H9 (cell line): ENCODE measurements at regions not wholly inside any gene's neighbourhood (a gene's known extent, or its start where the extent isn't known, plus 50 kb on each side); places are given as distances from the start of the nearest gene placed in this dataset.

Experiments used
- DNase-seq: peaks from one replicate; pipeline ENCODE4 v3.0.0-alpha.2; 2017
- H2AFZ ChIP-seq: one replicate; pipeline ENCODE4 v1.6.1; 2013; ENCODE audit warnings: mild to moderate bottlenecking, low read length, control low read depth, moderate library complexity
- H2AK5ac ChIP-seq: 2 replicates; pipeline ENCODE4 v1.6.1; 2013; ENCODE audit warnings: low read length, control low read depth, mixed read lengths; ENCODE audit not compliant: insufficient read length
- H2BK120ac ChIP-seq: one replicate; pipeline ENCODE4 v1.6.1; 2013; ENCODE audit warnings: low read depth, mild to moderate bottlenecking, low read length, control low read depth, inconsistent platforms; ENCODE audit not compliant: poor library complexity, severe bottlenecking
- H2BK12ac ChIP-seq: 2 replicates; pipeline ENCODE4 v1.6.1; 2013; ENCODE audit warnings: low read length, control low read depth, mixed read lengths, low read depth; ENCODE audit not compliant: insufficient read length
- H2BK15ac ChIP-seq: 2 replicates; pipeline ENCODE4 v1.6.1; 2013; ENCODE audit warnings: low read depth, low read length, control low read depth
- H2BK20ac ChIP-seq: one replicate; pipeline ENCODE4 v1.6.1; 2013; ENCODE audit warnings: low read depth, mild to moderate bottlenecking, low read length, control low read depth, inconsistent platforms; ENCODE audit not compliant: poor library complexity, severe bottlenecking
- H2BK5ac ChIP-seq: 2 replicates; pipeline ENCODE4 v1.6.1; 2013; ENCODE audit warnings: low read length, control low read depth, mixed read lengths; ENCODE audit not compliant: insufficient read length
- H3K14ac ChIP-seq: 2 replicates; pipeline ENCODE4 v1.6.1; 2013; ENCODE audit warnings: low read length, control low read depth; ENCODE audit not compliant: insufficient read depth
- H3K18ac ChIP-seq: 2 replicates; pipeline ENCODE4 v1.6.1; 2013; ENCODE audit warnings: low read depth, mild to moderate bottlenecking, mixed read lengths, low read length, control low read depth; ENCODE audit not compliant: insufficient read length
- H3K23ac ChIP-seq: 2 replicates; pipeline ENCODE4 v1.6.1; 2013; ENCODE audit warnings: low read length, control low read depth, mixed read lengths, low read depth; ENCODE audit not compliant: insufficient read length
- H3K23me2 ChIP-seq: 2 replicates; pipeline ENCODE4 v1.6.1; 2013; ENCODE audit warnings: low read depth, mild to moderate bottlenecking, mixed read lengths, low read length, control low read depth; ENCODE audit not compliant: insufficient read length, poor library complexity, severe bottlenecking
- H3K27ac ChIP-seq: 2 replicates; pipeline ENCODE4 v1.5.1; 2013; ENCODE audit warnings: low read length, control low read depth, mixed read lengths, low read depth; ENCODE audit not compliant: insufficient read length
- H3K27me3 ChIP-seq: 2 replicates; pipeline ENCODE4 v1.6.1; 2013; ENCODE audit warnings: low read length, control low read depth, inconsistent platforms; ENCODE audit not compliant: insufficient read depth
- H3K4ac ChIP-seq: 2 replicates; pipeline ENCODE4 v1.6.1; 2013; ENCODE audit warnings: low read depth, mild to moderate bottlenecking, control low read depth, inconsistent platforms, low read length, moderate library complexity
- H3K4me1 ChIP-seq: 2 replicates; pipeline ENCODE4 v1.6.1; 2013; ENCODE audit warnings: low read length, control low read depth, inconsistent platforms; ENCODE audit not compliant: insufficient read depth
- H3K4me2 ChIP-seq: 2 replicates; pipeline ENCODE4 v1.6.1; 2013; ENCODE audit warnings: low read length, control low read depth, mixed read lengths; ENCODE audit not compliant: insufficient read length, insufficient read depth
- H3K56ac ChIP-seq: 2 replicates; pipeline ENCODE4 v1.6.1; 2013; ENCODE audit warnings: low read depth, mild to moderate bottlenecking, mixed read lengths, low read length, control low read depth; ENCODE audit not compliant: insufficient read length
- H3K79me1 ChIP-seq: 2 replicates; pipeline ENCODE4 v1.6.1; 2013; ENCODE audit warnings: low read depth, mild to moderate bottlenecking, moderate library complexity, low read length, control low read depth, inconsistent platforms; ENCODE audit not compliant: insufficient read depth, poor library complexity, severe bottlenecking
- H3K79me2 ChIP-seq: 2 replicates; pipeline ENCODE4 v1.6.1; 2013; ENCODE audit warnings: low read length, control low read depth, inconsistent platforms; ENCODE audit not compliant: insufficient read depth
- H3K9ac ChIP-seq: 2 replicates; pipeline ENCODE4 v1.6.1; 2013; ENCODE audit warnings: low read length, control low read depth, mixed read lengths; ENCODE audit not compliant: insufficient read length; ENCODE audit errors: extremely low read depth
- H3K9me3 ChIP-seq: one replicate; pipeline ENCODE4 v1.6.1; 2013; ENCODE audit warnings: low read depth, low read length, inconsistent platforms; ENCODE audit not compliant: control insufficient read depth
- H3T11ph ChIP-seq: one replicate; pipeline ENCODE4 v1.6.1; 2013; ENCODE audit warnings: mild to moderate bottlenecking, low read length, control low read depth, inconsistent platforms
- H4K20me1 ChIP-seq: one replicate; pipeline ENCODE4 v1.6.1; 2013; ENCODE audit not compliant: control insufficient read depth, insufficient read length, insufficient read depth
- H4K5ac ChIP-seq: 2 replicates; pipeline ENCODE4 v1.6.1; 2013; ENCODE audit warnings: low read depth, mild to moderate bottlenecking, mixed read lengths, low read length, control low read depth; ENCODE audit not compliant: insufficient read length
- H4K8ac ChIP-seq: replicated peaks from 2 replicates; pipeline ENCODE4 v1.6.1; 2013; ENCODE audit warnings: low read length, control low read depth, mixed read lengths, low read depth; ENCODE audit not compliant: insufficient read length
- H4K91ac ChIP-seq: 2 replicates; pipeline ENCODE4 v1.6.1; 2013; ENCODE audit warnings: low read depth, mild to moderate bottlenecking, moderate library complexity, mixed read lengths, low read length, control low read depth; ENCODE audit not compliant: insufficient read length
- H3K27ac Mint-ChIP-seq, 3 experiments: 2 replicates in 2 of 3; 3 replicates in 1 of 3; pipeline ENCODE4 v1.8.0; 2020 to 2021; ENCODE audit warnings: mixed read lengths in 3 of 3, mild to moderate bottlenecking in 1 of 3, moderate library complexity in 1 of 3
- H3K27me3 Mint-ChIP-seq: 2 replicates; pipeline ENCODE4 v1.8.0; 2021; ENCODE audit warnings: low read depth, mild to moderate bottlenecking, moderate library complexity, mixed read lengths
- H3K36me3 Mint-ChIP-seq, 3 experiments: 2 replicates in 2 of 3; 3 replicates in 1 of 3; pipeline ENCODE4 v1.8.0; 2020 to 2021; ENCODE audit warnings: low read depth in 3 of 3, mixed read lengths in 3 of 3; ENCODE audit not compliant: insufficient read depth in 1 of 3
- H3K4me1 Mint-ChIP-seq, 2 experiments: 2 replicates each; pipeline ENCODE4 v1.8.0; 2020; ENCODE audit warnings: mixed read lengths in 2 of 2
- H3K4me3 Mint-ChIP-seq, 2 experiments: 2 replicates in 1 of 2; 3 replicates in 1 of 2; pipeline ENCODE4 v1.8.0; 2020 to 2021; ENCODE audit warnings: mild to moderate bottlenecking in 2 of 2, mixed read lengths in 2 of 2, moderate library complexity in 1 of 2
- H3K9me3 Mint-ChIP-seq, 2 experiments: 2 replicates in 1 of 2; 3 replicates in 1 of 2; pipeline ENCODE4 v1.8.0; 2020; ENCODE audit warnings: mild to moderate bottlenecking in 2 of 2, mixed read lengths in 2 of 2, moderate library complexity in 1 of 2
- WGBS: extraction: QIAGEN DNeasy Blood & Tissue Kit; methylation state at CpG from one replicate; pipeline ENCODE4 v1.1.7; 2013; ENCODE audit warnings: missing lambda C conversion rate, low lambda C conversion rate, mixed read lengths; ENCODE audit not compliant: insufficient read length; ENCODE audit errors: extremely low coverage; 5-methylcytosine and 5-hydroxymethylcytosine counted together
- TF ChIP-seq, protein P1 (sequence below): fragments of 200-600 bp; sonication (generic); conservative IDR thresholded peaks from 3 replicates; pipeline ENCODE4 v1.8.0; 2021; ENCODE audit warnings: antibody characterized with exemption, mild to moderate bottlenecking

DNA sequence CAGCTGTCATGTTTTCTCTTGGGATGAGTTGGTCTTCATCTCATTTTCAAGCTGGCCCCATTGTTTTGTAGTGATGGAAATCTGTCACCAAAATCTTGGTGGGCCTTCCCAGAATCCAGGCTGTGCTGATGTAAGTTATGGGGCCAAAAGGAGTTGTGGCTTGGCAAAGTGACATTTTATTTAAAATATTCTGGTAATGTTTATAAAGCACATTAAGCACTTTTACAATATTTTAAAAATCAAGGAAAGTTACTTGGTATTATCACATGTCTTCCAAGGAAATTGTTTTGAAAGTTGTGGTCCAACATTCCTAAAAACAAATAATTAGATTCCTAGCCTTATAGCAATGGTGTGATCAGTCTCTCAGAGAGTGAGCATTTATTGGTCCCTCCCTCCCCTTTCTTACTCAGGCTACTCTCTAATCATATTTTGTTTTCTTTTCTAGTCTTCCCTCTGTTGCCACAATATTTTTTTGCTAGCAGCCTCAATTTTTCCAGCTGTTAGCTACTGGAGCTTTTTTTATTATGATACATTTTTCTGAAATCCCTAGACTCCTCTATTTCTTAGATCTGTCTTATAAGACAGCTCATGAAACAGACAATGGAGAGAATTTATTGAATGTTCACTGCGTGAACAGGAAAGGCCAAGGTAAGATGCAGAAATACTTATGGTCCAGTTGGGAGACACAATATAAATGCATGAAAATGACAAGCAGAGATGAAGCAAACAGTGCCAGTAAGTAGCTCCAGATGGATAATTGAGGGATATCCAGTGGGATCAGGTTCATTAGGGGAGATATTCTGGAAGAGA, 408.1 kb upstream of the ZNF608 start:
- H3K18ac ChIP-seq: no peak overlapping the region
- peaks cover 1 to 7% (median 4%) of the 10 kb centered on the region in 3 experiments; a peak in 4 of 7 replicates for H3K36me3 Mint-ChIP-seq
- H3K14ac ChIP-seq: no peak overlapping the region
- no peak overlapping the region for H3K9ac ChIP-seq
- no peak overlapping the region for H3K4ac ChIP-seq
- H4K20me1 ChIP-seq: no peaks in the 10 kb centered on the region
- no peaks in the 10 kb centered on the region for H3K9me3 ChIP-seq
- H3K79me1 ChIP-seq: no peaks in the 10 kb centered on the region
- no peak for DNase-seq
- no peak overlapping the region for H3K56ac ChIP-seq
- no peak overlapping the region for H2BK20ac ChIP-seq
- H3K4me3 Mint-ChIP-seq: no peak overlapping the region
- no peaks in the 10 kb centered on the region for H3K79me2 ChIP-seq
- no CpG with 5 or more reads among the region's 1 CpG for WGBS
- H3K4me1 Mint-ChIP-seq: peaks cover 52 to 67% of the 10 kb centered on the region in 2 experiments
- no peaks in the 10 kb centered on the region for H3K27me3 Mint-ChIP-seq
- no peak overlapping the region for H3K4me2 ChIP-seq
- no peak overlapping the region for H3K23ac ChIP-seq
- peaks cover 9% of the 10 kb centered on the region; the same call in 1 of the 2 replicates for H3K4me1 ChIP-seq
- no peak overlapping the region for H3K27ac ChIP-seq
- H2BK120ac ChIP-seq: no peak overlapping the region
- no peak overlapping the region for H2AFZ ChIP-seq
- peaks cover 0 to 2% of the 10 kb centered on the region in 2 experiments; a peak in 2 of 5 replicates for H3K9me3 Mint-ChIP-seq
- TF ChIP-seq, protein P1, sequence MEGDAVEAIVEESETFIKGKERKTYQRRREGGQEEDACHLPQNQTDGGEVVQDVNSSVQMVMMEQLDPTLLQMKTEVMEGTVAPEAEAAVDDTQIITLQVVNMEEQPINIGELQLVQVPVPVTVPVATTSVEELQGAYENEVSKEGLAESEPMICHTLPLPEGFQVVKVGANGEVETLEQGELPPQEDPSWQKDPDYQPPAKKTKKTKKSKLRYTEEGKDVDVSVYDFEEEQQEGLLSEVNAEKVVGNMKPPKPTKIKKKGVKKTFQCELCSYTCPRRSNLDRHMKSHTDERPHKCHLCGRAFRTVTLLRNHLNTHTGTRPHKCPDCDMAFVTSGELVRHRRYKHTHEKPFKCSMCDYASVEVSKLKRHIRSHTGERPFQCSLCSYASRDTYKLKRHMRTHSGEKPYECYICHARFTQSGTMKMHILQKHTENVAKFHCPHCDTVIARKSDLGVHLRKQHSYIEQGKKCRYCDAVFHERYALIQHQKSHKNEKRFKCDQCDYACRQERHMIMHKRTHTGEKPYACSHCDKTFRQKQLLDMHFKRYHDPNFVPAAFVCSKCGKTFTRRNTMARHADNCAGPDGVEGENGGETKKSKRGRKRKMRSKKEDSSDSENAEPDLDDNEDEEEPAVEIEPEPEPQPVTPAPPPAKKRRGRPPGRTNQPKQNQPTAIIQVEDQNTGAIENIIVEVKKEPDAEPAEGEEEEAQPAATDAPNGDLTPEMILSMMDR: no peak
- H3K27ac Mint-ChIP-seq: no peak overlapping the region; a peak in 1 of 7 replicates
- no peak overlapping the region for H2BK5ac ChIP-seq
- H2BK15ac ChIP-seq: no peak overlapping the region
- H4K8ac ChIP-seq: no peak overlapping the region
- H4K5ac ChIP-seq: no peak overlapping the region
- no peaks in the 10 kb centered on the region for H3K27me3 ChIP-seq
- H2BK12ac ChIP-seq: no peak overlapping the region
- no peak overlapping the region for H2AK5ac ChIP-seq
- no peaks in the 10 kb centered on the region for H3K23me2 ChIP-seq
- no peak overlapping the region for H3T11ph ChIP-seq
- H4K91ac ChIP-seq: no peak overlapping the region
